NCI-H1930 (cell line): ENCODE measurements at regions not wholly inside any gene's neighbourhood (a gene's known extent, or its start where the extent isn't known, plus 50 kb on each side); places are given as distances from the start of the nearest gene placed in this dataset.
"Not testable (repeated sequence)": the region's sequence is repeated elsewhere in the genome, so short reads cannot be mapped to it uniquely, and the experiment has no call there.

Experiments
- DNase-seq, 2 experiments: peaks; one replicate each; lab custom pipeline; 2025; lab: John Stamatoyannopoulos, UW

GRCh38 chr21:23986987-23987386 lies 1620.3 kb downstream of the MRPL39 start:
- DNase-seq: no peak

- no peak for DNase-seq
Measured at GRCh38 chr21:23986214-23986613, 1621.1 kb downstream of the MRPL39 start.

DNA sequence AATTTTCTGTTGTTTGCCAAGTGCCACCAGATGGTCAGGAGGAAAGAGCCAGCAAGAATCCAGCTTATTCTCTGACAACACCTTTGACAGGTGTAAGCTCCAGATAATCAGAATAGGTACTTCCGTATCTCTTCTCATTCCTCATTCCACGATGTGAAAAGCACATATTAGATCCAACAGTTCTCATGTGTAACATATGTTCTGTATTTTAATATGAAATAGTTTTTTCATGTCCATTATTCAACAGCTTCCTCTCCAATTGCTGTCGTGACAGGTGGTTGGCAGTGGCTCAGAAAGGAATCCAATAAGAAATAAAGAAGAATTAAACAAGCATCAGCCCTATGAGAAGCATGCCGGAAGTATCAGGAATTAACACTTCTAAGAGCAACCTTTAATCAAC lies 1624.7 kb downstream of the MRPL39 start:
- DNase-seq: no peak

GRCh38 chr21:23977971-23978370 lies 1629.3 kb downstream of the MRPL39 start:
- no peak for DNase-seq

GRCh38 chr21:23968722-23969647 lies 1638.3 kb downstream of the MRPL39 start:
- DNase-seq: peak; percentile 8 to 11

GRCh38 chr21:23968008-23968407 lies 1639.3 kb downstream of the MRPL39 start:
- DNase-seq: no peak

DNA sequence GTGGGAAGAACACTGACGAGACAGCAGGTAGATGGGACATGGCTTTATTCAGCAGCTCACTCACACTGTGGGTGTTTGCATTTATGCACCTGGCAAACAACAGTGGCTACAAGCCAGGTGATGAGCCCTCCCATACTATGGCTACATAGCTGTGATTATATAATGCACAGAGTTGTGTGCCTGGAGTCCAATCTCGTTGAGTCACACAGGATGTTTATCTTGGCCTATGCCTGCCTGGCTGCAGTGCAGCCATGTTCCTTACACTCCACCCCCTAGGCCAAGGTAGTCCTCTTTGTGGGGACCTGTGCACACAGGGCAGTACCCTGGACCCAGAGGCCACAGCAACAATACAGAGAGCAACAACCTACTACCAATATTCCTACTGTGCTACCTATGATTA lies 1643.8 kb downstream of the MRPL39 start:
- DNase-seq: no peak

DNA sequence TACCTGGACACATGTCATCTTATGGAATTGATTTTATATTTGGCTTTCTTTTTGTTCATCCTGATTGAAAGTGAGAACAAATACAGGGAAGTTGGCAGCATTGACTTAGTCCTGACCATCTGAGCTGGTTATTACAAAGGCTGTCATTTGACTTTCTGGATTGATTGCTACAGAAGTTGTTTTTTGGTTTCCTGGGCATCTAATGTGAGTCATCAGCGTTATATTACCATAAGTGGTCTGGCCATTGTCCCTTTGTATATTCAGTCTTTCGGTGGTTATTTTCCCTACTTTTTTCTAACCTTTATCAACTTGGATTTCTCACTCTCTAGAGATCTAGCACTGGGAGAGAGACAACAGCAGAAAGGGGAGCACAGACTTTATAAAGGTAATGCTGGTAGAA lies 1646.5 kb downstream of the MRPL39 start:
- peak in 1 of 2 experiments; percentile 19 for DNase-seq

GRCh38 chr21:23955135-23955843 lies 1652.0 kb downstream of the MRPL39 start:
- DNase-seq: no peak

DNA sequence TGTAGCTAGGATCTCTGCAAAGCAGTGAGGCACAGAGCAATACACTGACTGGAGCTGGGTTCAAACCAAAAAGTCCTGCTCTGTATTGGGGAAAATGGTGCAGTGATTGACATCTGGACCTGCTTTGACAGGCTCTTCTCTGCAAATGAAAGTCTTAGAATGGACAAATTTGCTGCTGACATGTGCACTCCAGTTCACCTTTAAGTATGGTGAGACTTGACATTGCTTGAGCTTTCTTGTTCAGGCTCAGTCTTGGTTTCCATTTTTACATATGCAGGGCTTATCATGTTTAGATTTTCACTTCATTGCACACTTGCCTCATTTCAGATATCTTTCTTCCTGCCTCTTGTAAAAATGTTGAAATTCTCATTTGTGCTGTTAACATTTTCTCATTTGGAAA lies 1655.0 kb downstream of the MRPL39 start:
- no peak for DNase-seq

GRCh38 chr21:23951251-23951650 lies 1656.0 kb downstream of the MRPL39 start:
- DNase-seq: no peak

DNA sequence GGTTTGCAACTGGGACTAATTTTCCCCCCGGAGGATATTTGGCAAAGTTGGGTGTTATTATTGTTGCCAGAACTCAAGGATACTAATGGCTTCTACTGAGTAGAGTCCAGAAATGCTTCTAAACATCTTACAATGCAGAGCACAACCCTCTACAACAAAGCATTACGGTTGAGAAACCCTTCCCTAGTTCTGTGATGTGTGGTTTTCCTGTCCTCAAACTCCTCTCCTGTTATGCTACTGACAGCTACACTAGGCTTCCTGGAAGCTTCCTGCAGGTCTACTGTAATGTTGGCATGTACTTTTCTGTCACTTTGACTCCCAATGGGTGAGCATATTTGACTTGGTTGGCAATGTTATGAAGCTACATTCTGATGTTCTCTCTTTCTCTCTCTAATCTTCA lies 1656.9 kb downstream of the MRPL39 start:
- no peak for DNase-seq

DNA sequence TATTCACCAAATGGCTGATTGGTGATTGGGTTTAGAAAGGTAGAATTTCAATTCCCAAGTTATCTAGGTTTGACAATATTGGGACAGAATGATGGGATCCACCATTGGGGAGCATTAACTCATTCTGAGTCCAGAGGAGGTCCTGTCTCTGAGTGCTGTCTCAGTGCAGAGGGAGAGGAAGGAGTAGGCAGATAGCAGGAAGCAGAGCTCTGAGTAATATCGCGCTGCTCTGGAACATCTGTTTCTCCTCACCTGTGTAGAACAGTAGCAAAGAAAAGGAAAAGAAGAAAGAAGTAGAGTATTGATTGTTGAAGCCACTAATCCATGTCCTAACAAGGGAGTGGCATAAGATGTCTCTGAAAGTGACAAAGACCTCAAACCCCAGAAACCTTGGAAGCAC lies 1657.8 kb downstream of the MRPL39 start:
- no peak for DNase-seq

- no peak for DNase-seq
Measured at GRCh38 chr21:23939369-23940065, 1667.8 kb downstream of the MRPL39 start.

DNA sequence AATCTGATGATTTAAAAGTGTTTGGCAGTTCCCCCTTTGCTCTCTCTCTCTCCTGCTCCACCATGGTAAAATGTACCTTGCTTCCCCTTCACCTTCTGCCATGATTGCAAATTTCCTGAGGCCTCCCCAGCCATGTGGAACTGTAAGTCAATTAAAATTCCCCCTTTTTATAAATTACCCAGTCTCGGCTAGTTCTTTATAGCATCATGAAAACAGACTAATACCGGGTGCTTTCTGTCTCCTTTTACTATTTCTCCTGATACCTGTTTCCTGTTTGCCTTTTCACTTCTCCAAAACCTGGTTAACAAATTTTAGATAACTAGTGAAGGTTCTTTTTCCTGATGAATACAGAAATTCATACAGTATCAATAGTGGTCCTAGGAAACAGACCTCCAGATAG lies 1670.3 kb downstream of the MRPL39 start:
- no peak for DNase-seq

GRCh38 chr21:23936224-23936623 lies 1671.1 kb downstream of the MRPL39 start:
- DNase-seq: no peak

DNA sequence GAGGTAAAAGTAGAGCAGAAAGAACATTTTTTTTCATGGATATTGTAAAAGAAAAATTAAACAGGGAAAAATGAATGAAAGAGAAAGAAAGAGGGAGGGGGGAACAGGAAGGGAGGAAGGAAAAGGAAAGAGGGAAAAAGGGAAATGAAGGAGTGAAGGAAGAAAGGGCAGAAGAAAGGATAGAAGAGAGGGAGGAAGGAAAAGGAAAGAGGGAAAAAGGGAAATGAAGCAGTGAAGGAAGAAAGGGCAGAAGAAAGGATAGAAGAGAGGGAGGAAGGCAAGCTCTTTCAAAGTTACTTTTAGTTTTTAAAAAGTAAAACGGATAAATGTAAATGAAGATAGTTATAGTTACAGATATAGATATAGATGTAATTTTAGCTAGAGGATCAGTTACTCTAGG lies 1676.7 kb downstream of the MRPL39 start:
- no peak for DNase-seq

GRCh38 chr21:23926430-23926829 lies 1680.9 kb downstream of the MRPL39 start:
- DNase-seq: not testable (repeated sequence)

DNA sequence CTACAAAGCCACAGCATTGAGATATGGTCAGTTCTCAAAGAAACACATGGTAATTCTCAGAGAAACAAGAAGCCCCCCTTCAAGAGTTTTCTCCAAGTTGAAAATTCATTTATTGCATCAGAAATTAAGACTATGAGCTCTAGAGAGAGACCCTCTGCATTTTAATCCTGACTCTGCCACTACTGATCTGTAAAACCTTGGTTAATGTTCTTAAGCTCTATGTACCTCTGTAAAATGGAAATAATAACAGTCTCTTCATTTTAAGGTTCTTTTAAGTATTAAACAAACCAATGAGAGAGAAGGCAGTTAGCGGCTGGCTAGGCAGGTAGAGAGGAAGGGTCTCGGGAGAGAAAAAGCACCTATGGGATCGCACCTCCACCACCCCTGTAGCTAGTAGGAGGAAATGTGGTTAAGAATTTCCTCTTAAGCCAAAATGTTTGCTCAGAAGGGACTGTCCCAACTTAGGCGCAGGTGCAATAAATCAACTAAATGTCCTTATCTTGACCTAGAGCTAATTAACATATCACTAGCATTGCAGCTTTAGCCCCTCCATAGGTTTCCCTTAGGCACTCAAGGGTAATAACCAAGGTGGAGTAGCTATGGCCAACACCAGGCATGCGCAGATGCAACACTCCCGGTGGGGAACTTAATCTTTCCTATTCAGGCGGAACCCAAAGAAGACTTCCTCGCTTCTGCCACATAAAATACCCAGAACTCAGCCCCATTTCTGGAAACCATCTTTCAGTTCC lies 1685.4 kb downstream of the MRPL39 start:
- no peak for DNase-seq

- DNase-seq: no peak
Measured at GRCh38 chr21:23900727-23901126, 1706.6 kb downstream of the MRPL39 start.

GRCh38 chr21:23899561-23899960 lies 1707.7 kb downstream of the MRPL39 start:
- no peak for DNase-seq

DNA sequence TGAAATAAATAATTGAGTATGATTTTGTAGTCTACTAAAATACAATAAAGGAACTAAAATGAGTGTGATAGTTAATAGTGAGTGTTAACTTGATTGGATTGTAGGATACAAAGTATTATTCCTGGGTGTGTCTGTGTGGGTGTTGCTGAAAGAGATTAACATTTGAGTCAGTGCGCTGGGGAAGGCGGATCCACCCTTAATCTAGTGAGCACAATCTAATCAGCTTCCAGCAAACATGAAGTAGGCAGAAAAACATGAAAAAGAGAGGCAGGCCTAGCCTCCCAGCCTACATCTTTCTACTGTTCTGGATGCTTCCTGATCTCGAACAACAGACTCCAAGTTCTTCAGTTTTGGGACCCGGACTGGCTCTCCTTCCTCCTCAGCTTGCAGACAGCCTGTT lies 1716.6 kb downstream of the MRPL39 start:
- no peak for DNase-seq
